Mesendoderm (in vitro differentiated cells): ENCODE measurements at regions not wholly inside any gene's neighbourhood (a gene's known extent, or its start where the extent isn't known, plus 50 kb on each side); places are given as distances from the start of the nearest gene placed in this dataset.
A peak's percentile ranks its signal among the peaks of the same experiment; 100 is the strongest.

Experiments used
- DNase-seq: peaks from one replicate; pipeline ENCODE4 v3.0.0; 2013
- H2AK5ac ChIP-seq: 2 replicates; pipeline ENCODE4 v1.6.1; 2013; ENCODE audit warnings: low read length, inconsistent platforms
- H2BK120ac ChIP-seq: 2 replicates; pipeline ENCODE4 v1.6.1; 2013; ENCODE audit warnings: low read depth, mild to moderate bottlenecking, low read length, moderate library complexity, mixed read lengths
- H2BK15ac ChIP-seq: replicated peaks from 2 replicates; pipeline ENCODE4 v1.6.1; 2013; ENCODE audit warnings: low read depth, mild to moderate bottlenecking, moderate library complexity
- H2BK5ac ChIP-seq: 2 replicates; pipeline ENCODE4 v1.6.1; 2013; ENCODE audit warnings: low read length, inconsistent platforms
- H3K18ac ChIP-seq: 2 replicates; pipeline ENCODE4 v1.6.1; 2013; ENCODE audit warnings: mild to moderate bottlenecking, low read length, mixed read lengths
- H3K23ac ChIP-seq: one replicate; pipeline ENCODE4 v1.6.1; 2013; ENCODE audit warnings: low read length
- H3K27ac ChIP-seq: 2 replicates; pipeline ENCODE4 v1.5.1; 2013; ENCODE audit warnings: low read depth, mild to moderate bottlenecking, inconsistent platforms, low read length, moderate library complexity
- H3K27me3 ChIP-seq: 2 replicates; pipeline ENCODE4 v1.6.1; 2013; ENCODE audit warnings: low read length, control low read depth, mild to moderate bottlenecking, inconsistent platforms; ENCODE audit not compliant: insufficient read depth, poor library complexity
- H3K36me3 ChIP-seq: 2 replicates; pipeline ENCODE4 v1.6.1; 2013; ENCODE audit warnings: low read length, inconsistent platforms; ENCODE audit not compliant: control insufficient read depth, insufficient read depth
- H3K4ac ChIP-seq: one replicate; pipeline ENCODE4 v1.6.1; 2013; ENCODE audit warnings: low read depth, mild to moderate bottlenecking, low read length, moderate library complexity
- H3K4me1 ChIP-seq: 2 replicates; pipeline ENCODE4 v1.6.1; 2013; ENCODE audit warnings: low read depth, low read length, inconsistent platforms; ENCODE audit not compliant: control insufficient read depth
- H3K4me2 ChIP-seq: 2 replicates; pipeline ENCODE4 v1.6.1; 2013; ENCODE audit warnings: low read length
- H3K4me3 ChIP-seq: 2 replicates; pipeline ENCODE4 v1.5.1; 2013; ENCODE audit warnings: mild to moderate bottlenecking, low read length
- H3K56ac ChIP-seq: one replicate; pipeline ENCODE4 v1.6.1; 2013; ENCODE audit warnings: low read length
- H3K79me1 ChIP-seq: 2 replicates; pipeline ENCODE4 v1.6.1; 2013; ENCODE audit warnings: low read length, inconsistent platforms
- H3K79me2 ChIP-seq: 2 replicates; pipeline ENCODE4 v1.6.1; 2013; ENCODE audit warnings: mild to moderate bottlenecking, low read length; ENCODE audit not compliant: control insufficient read depth, insufficient read depth
- H3K9ac ChIP-seq: 2 replicates; pipeline ENCODE4 v1.6.1; 2013; ENCODE audit warnings: low read length, inconsistent platforms
- H4K5ac ChIP-seq: one replicate; pipeline ENCODE4 v1.6.1; 2013; ENCODE audit warnings: low read length
- H4K8ac ChIP-seq: one replicate; pipeline ENCODE4 v1.6.1; 2013; ENCODE audit warnings: low read depth, mild to moderate bottlenecking, control low read depth, low read length, moderate library complexity
- WGBS: extraction: QIAGEN DNeasy Blood & Tissue Kit; methylation state at CpG from one replicate; pipeline ENCODE4 v1.1.7; 2013; ENCODE audit warnings: low lambda C conversion rate, missing lambda C conversion rate; ENCODE audit not compliant: insufficient coverage; ENCODE audit errors: extremely low coverage; 5-methylcytosine and 5-hydroxymethylcytosine counted together

DNA sequence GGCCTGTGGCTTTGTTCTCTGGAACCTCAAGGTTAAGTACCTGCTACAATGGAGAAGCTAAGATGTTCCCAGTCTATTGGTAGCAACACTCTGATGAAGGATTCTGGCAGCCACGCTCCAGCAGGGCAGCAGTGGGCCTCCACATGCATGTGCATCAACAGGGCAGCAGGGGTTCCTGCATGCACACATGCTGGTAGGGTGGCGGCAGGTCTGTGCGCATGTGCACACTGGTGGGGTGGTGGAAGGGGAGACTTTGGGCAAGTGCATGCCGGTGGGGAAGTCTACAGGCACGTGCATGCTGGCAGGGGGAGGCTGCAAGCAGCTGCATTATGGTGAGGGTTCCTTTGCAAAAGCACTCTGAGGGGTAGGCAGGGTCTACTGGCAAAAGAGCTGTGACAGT is 160.7 kb downstream of the NKX6-1 start:
- WGBS, result no CpG with 5 or more reads among the region's 5 CpGs
- H2AK5ac ChIP-seq, result no peak overlapping the region
- H3K4me1 ChIP-seq, result no peaks in the 10 kb centered on the region
- no peaks in the 10 kb centered on the region for H3K27me3 ChIP-seq
- H3K23ac ChIP-seq, result no peak overlapping the region
- no peak overlapping the region for H3K56ac ChIP-seq
- H2BK5ac ChIP-seq, result no peak overlapping the region
- no peak overlapping the region for H3K27ac ChIP-seq
- no peak for DNase-seq
- no peaks in the 10 kb centered on the region for H3K79me2 ChIP-seq
- no peak overlapping the region for H3K9ac ChIP-seq
- no peak overlapping the region for H3K18ac ChIP-seq
- H3K4me2 ChIP-seq, result no peak overlapping the region
- H4K8ac ChIP-seq, result no peak overlapping the region
- H3K4ac ChIP-seq, result no peak overlapping the region
- no peaks in the 10 kb centered on the region for H3K79me1 ChIP-seq
- no peaks in the 10 kb centered on the region for H3K36me3 ChIP-seq
- H3K4me3 ChIP-seq, result no peak overlapping the region
- H4K5ac ChIP-seq, result no peak overlapping the region
- no peak overlapping the region for H2BK15ac ChIP-seq
- no peak overlapping the region for H2BK120ac ChIP-seq

- no peak overlapping the region for H3K56ac ChIP-seq
- no peaks in the 10 kb centered on the region for H3K36me3 ChIP-seq
- H3K18ac ChIP-seq, result no peak overlapping the region
- no peaks in the 10 kb centered on the region for H3K79me1 ChIP-seq
- no peak overlapping the region for H3K27ac ChIP-seq
- no peak overlapping the region for H4K8ac ChIP-seq
- H3K4me2 ChIP-seq, result no peak overlapping the region
- no peaks in the 10 kb centered on the region for H3K79me2 ChIP-seq
- no peak overlapping the region for H2BK120ac ChIP-seq
- H2BK5ac ChIP-seq, result no peak overlapping the region
- no peak overlapping the region for H2BK15ac ChIP-seq
- DNase-seq, result no peak
- no CpG with 5 or more reads among the region's 3 CpGs for WGBS
- no peak overlapping the region for H4K5ac ChIP-seq
- no peak overlapping the region for H3K9ac ChIP-seq
- H3K27me3 ChIP-seq, result no peaks in the 10 kb centered on the region
- no peak overlapping the region for H3K4ac ChIP-seq
- no peaks in the 10 kb centered on the region for H3K4me1 ChIP-seq
- no peak overlapping the region for H2AK5ac ChIP-seq
- no peak overlapping the region for H3K23ac ChIP-seq
- no peak overlapping the region for H3K4me3 ChIP-seq
Measured at GRCh38 chr4:84336964-84337705, 162.0 kb downstream of the NKX6-1 start.

- Histone ChIP-seq H3K9ac (no peak overlapping the region), H3K23ac (no peak overlapping the region), H3K36me3 (no peaks in the 10 kb centered on the region), H4K5ac (no peak overlapping the region), H3K4me1 (no peaks in the 10 kb centered on the region), H3K56ac (no peak overlapping the region), H3K4me2 (no peak overlapping the region), H3K4ac (no peak overlapping the region), H2BK5ac (no peak overlapping the region), H3K18ac (no peak overlapping the region), H3K79me1 (no peaks in the 10 kb centered on the region), H3K27me3 (no peaks in the 10 kb centered on the region), H2BK120ac (no peak overlapping the region), H3K27ac (no peak overlapping the region), H3K4me3 (no peak overlapping the region), H2BK15ac (no peak overlapping the region), H2AK5ac (no peak overlapping the region), H4K8ac (no peak overlapping the region), H3K79me2 (no peaks in the 10 kb centered on the region)
- peak; percentile 24 for DNase-seq
Measured at GRCh38 chr4:84327526-84327925, 171.6 kb downstream of the NKX6-1 start.

DNA sequence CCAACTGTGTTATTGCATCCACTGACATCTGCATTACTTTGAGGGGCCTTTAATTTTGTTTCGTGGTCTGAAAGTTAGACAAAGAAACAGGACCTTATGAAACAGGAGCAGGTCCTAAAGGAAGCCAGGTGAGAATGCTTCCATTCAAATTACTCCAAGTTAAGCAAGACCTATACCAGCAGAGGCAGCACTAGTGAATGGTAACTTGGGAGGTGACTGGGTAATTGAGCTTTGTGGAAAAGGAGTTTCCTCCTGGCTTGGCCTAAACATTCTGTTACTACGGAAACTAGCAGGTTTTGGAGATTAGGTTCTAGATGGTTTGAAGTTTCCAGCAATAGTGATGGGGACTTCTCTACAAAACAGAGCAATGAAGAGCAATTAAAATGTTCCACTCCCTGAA is 173.5 kb downstream of the NKX6-1 start:
- Histone ChIP-seq H4K5ac (no peak overlapping the region), H3K36me3 (no peaks in the 10 kb centered on the region), H2AK5ac (no peak overlapping the region), H2BK5ac (no peak overlapping the region), H3K79me2 (no peaks in the 10 kb centered on the region), H3K4me2 (no peak overlapping the region), H3K4ac (no peak overlapping the region), H3K4me1 (no peaks in the 10 kb centered on the region), H2BK120ac (no peak overlapping the region), H3K27ac (no peak overlapping the region), H3K9ac (no peak overlapping the region), H2BK15ac (no peak overlapping the region), H3K18ac (no peak overlapping the region), H4K8ac (no peak overlapping the region), H3K27me3 (no peaks in the 10 kb centered on the region), H3K4me3 (no peak overlapping the region), H3K79me1 (no peaks in the 10 kb centered on the region), H3K23ac (no peak overlapping the region), H3K56ac (no peak overlapping the region)
- WGBS, result no CpG with 5 or more reads among the region's 2 CpGs
- DNase-seq, result peak; percentile 63

- Histone ChIP-seq H3K27me3 (no peaks in the 10 kb centered on the region), H3K27ac (no peak overlapping the region), H3K23ac (no peak overlapping the region), H4K5ac (no peak overlapping the region), H3K4me1 (no peaks in the 10 kb centered on the region), H2BK15ac (no peak overlapping the region), H3K4me2 (no peak overlapping the region), H2BK5ac (no peak overlapping the region), H3K36me3 (no peaks in the 10 kb centered on the region), H4K8ac (no peak overlapping the region), H3K56ac (no peak overlapping the region), H2AK5ac (no peak overlapping the region), H3K4ac (no peak overlapping the region), H3K18ac (no peak overlapping the region), H2BK120ac (no peak overlapping the region), H3K79me2 (no peaks in the 10 kb centered on the region), H3K4me3 (no peak overlapping the region), H3K79me1 (no peaks in the 10 kb centered on the region), H3K9ac (no peak overlapping the region)
- DNase-seq, result no peak
- WGBS, result no CpG with 5 or more reads among the region's 16 CpGs
Measured at GRCh38 chr4:84324303-84325245, 174.5 kb downstream of the NKX6-1 start.
